ENCODE measurements at regions not wholly inside any gene's neighbourhood (a gene's known extent, or its start where the extent isn't known, plus 50 kb on each side); places are given as distances from the start of the nearest gene placed in this dataset.

GRCh38 chr10:59586407-59586891 lies 123.2 kb downstream of the SLC16A9 start:
- Histone ChIP-seq H3K36me3 (ENCODE audit: control insufficient read depth, insufficient read depth, low read length) (no peaks in the 10 kb centered on the region), H3K23ac (ENCODE audit: low read length) (no peak overlapping the region), H3K4ac (ENCODE audit: low read depth, low read length) (no peak overlapping the region), H3K4me3 (ENCODE audit: low read length) (no peak overlapping the region), H2BK120ac (ENCODE audit: low read depth, low read length) (no peak overlapping the region), H3K79me1 (ENCODE audit: low read length) (no peaks in the 10 kb centered on the region), H3K27ac (ENCODE audit: low read depth, low read length) (no peak overlapping the region), H3K27me3 (ENCODE audit: insufficient read depth, low read length, poor library complexity) (no peaks in the 10 kb centered on the region), H3K18ac (ENCODE audit: low read length) (no peak overlapping the region), H3K4me1 (ENCODE audit: control insufficient read depth, low read depth, low read length) (no peaks in the 10 kb centered on the region), H4K5ac (ENCODE audit: low read length) (no peak overlapping the region), H3K79me2 (ENCODE audit: control insufficient read depth, insufficient read depth, low read length) (no peaks in the 10 kb centered on the region), H2BK5ac (ENCODE audit: low read length) (no peak overlapping the region), H3K4me2 (ENCODE audit: low read length) (no peak overlapping the region), H4K8ac (ENCODE audit: low read depth, low read length) (no peak overlapping the region), H2AK5ac (ENCODE audit: low read length) (no peak overlapping the region), H3K56ac (ENCODE audit: low read length) (no peak overlapping the region), H3K9ac (ENCODE audit: low read length) (no peak overlapping the region), H2BK15ac (replicated peaks; ENCODE audit: low read depth) (no peak overlapping the region)
- peak; percentile 58 for DNase-seq
- WGBS (ENCODE audit: extremely low coverage, insufficient coverage, low lambda C conversion rate): no CpG with 5 or more reads among the region's 2 CpGs

- Histone ChIP-seq H3K4me2 (ENCODE audit: low read length) (no peak overlapping the region), H3K79me2 (ENCODE audit: control insufficient read depth, insufficient read depth, low read length) (no peaks in the 10 kb centered on the region), H3K27me3 (ENCODE audit: insufficient read depth, low read length, poor library complexity) (no peaks in the 10 kb centered on the region), H2BK120ac (ENCODE audit: low read depth, low read length) (no peak overlapping the region), H3K4me1 (ENCODE audit: control insufficient read depth, low read depth, low read length) (no peaks in the 10 kb centered on the region), H3K23ac (ENCODE audit: low read length) (no peak overlapping the region), H2BK5ac (ENCODE audit: low read length) (no peak overlapping the region), H4K8ac (ENCODE audit: low read depth, low read length) (no peak overlapping the region), H3K79me1 (ENCODE audit: low read length) (no peaks in the 10 kb centered on the region), H3K4me3 (ENCODE audit: low read length) (no peak overlapping the region), H3K18ac (ENCODE audit: low read length) (no peak overlapping the region), H3K9ac (ENCODE audit: low read length) (no peak overlapping the region), H2BK15ac (replicated peaks; ENCODE audit: low read depth) (no peak overlapping the region), H3K4ac (ENCODE audit: low read depth, low read length) (no peak overlapping the region), H2AK5ac (ENCODE audit: low read length) (no peak overlapping the region), H3K36me3 (ENCODE audit: control insufficient read depth, insufficient read depth, low read length) (no peaks in the 10 kb centered on the region), H4K5ac (ENCODE audit: low read length) (no peak overlapping the region), H3K56ac (ENCODE audit: low read length) (no peak overlapping the region), H3K27ac (ENCODE audit: low read depth, low read length) (no peak overlapping the region)
- DNase-seq: no peak
- no CpG with 5 or more reads among the region's 4 CpGs for WGBS (ENCODE audit: extremely low coverage, insufficient coverage, low lambda C conversion rate)
Measured at GRCh38 chr10:59585046-59585700, 124.5 kb downstream of the SLC16A9 start.

GRCh38 chr10:59582780-59583179 lies 126.9 kb downstream of the SLC16A9 start:
- H3K4me2 ChIP-seq (ENCODE audit: low read length): no peak overlapping the region
- no peaks in the 10 kb centered on the region for H3K4me1 ChIP-seq (ENCODE audit: control insufficient read depth, low read depth, low read length)
- H4K5ac ChIP-seq (ENCODE audit: low read length): no peak overlapping the region
- H3K36me3 ChIP-seq (ENCODE audit: control insufficient read depth, insufficient read depth, low read length): no peaks in the 10 kb centered on the region
- no peak overlapping the region for H2BK15ac ChIP-seq (replicated peaks; ENCODE audit: low read depth)
- no peak overlapping the region for H2AK5ac ChIP-seq (ENCODE audit: low read length)
- no peak overlapping the region for H4K8ac ChIP-seq (ENCODE audit: low read depth, low read length)
- WGBS (ENCODE audit: extremely low coverage, insufficient coverage, low lambda C conversion rate): no CpG with 5 or more reads among the region's 3 CpGs
- H2BK5ac ChIP-seq (ENCODE audit: low read length): no peak overlapping the region
- H2BK120ac ChIP-seq (ENCODE audit: low read depth, low read length): no peak overlapping the region
- no peak overlapping the region for H3K4me3 ChIP-seq (ENCODE audit: low read length)
- no peak overlapping the region for H3K18ac ChIP-seq (ENCODE audit: low read length)
- H3K79me2 ChIP-seq (ENCODE audit: control insufficient read depth, insufficient read depth, low read length): no peaks in the 10 kb centered on the region
- no peak overlapping the region for H3K56ac ChIP-seq (ENCODE audit: low read length)
- no peak overlapping the region for H3K23ac ChIP-seq (ENCODE audit: low read length)
- no peak for DNase-seq
- H3K27ac ChIP-seq (ENCODE audit: low read depth, low read length): no peak overlapping the region
- no peak overlapping the region for H3K9ac ChIP-seq (ENCODE audit: low read length)
- H3K27me3 ChIP-seq (ENCODE audit: insufficient read depth, low read length, poor library complexity): no peaks in the 10 kb centered on the region
- no peaks in the 10 kb centered on the region for H3K79me1 ChIP-seq (ENCODE audit: low read length)
- no peak overlapping the region for H3K4ac ChIP-seq (ENCODE audit: low read depth, low read length)

GRCh38 chr10:59582058-59582457 lies 127.6 kb downstream of the SLC16A9 start:
- H3K4me2 ChIP-seq (ENCODE audit: low read length): no peak overlapping the region

GRCh38 chr10:59580026-59580863 lies 129.4 kb downstream of the SLC16A9 start:
- Histone ChIP-seq H3K18ac (ENCODE audit: low read length) (no peak overlapping the region), H3K4ac (ENCODE audit: low read depth, low read length) (no peak overlapping the region), H3K4me1 (ENCODE audit: control insufficient read depth, low read depth, low read length) (peaks cover 2% of the 10 kb centered on the region), H4K5ac (ENCODE audit: low read length) (no peak overlapping the region), H3K27me3 (ENCODE audit: insufficient read depth, low read length, poor library complexity) (no peaks in the 10 kb centered on the region), H3K23ac (ENCODE audit: low read length) (no peak overlapping the region), H3K9ac (ENCODE audit: low read length) (no peak overlapping the region), H3K4me3 (ENCODE audit: low read length) (no peak overlapping the region), H3K56ac (ENCODE audit: low read length) (no peak overlapping the region), H3K79me1 (ENCODE audit: low read length) (no peaks in the 10 kb centered on the region), H3K36me3 (ENCODE audit: control insufficient read depth, insufficient read depth, low read length) (no peaks in the 10 kb centered on the region), H2BK15ac (replicated peaks; ENCODE audit: low read depth) (no peak overlapping the region), H2BK120ac (ENCODE audit: low read depth, low read length) (no peak overlapping the region), H4K8ac (ENCODE audit: low read depth, low read length) (no peak overlapping the region), H3K4me2 (ENCODE audit: low read length) (no peak overlapping the region), H2BK5ac (ENCODE audit: low read length) (no peak overlapping the region), H2AK5ac (ENCODE audit: low read length) (no peak overlapping the region), H3K27ac (ENCODE audit: low read depth, low read length) (no peak overlapping the region), H3K79me2 (ENCODE audit: control insufficient read depth, insufficient read depth, low read length) (no peaks in the 10 kb centered on the region)
- peak; percentile 45 for DNase-seq
- WGBS (ENCODE audit: extremely low coverage, insufficient coverage, low lambda C conversion rate): 100% methylated on average over 1 of the region's 3 CpGs

More at GRCh38 chr10:59582058-59582457, 127.6 kb downstream of the SLC16A9 start:
- H2AK5ac ChIP-seq (ENCODE audit: low read length): no peak overlapping the region
- DNase-seq: no peak
- H3K18ac ChIP-seq (ENCODE audit: low read length): no peak overlapping the region
- H2BK5ac ChIP-seq (ENCODE audit: low read length): no peak overlapping the region
- no peak overlapping the region for H2BK120ac ChIP-seq (ENCODE audit: low read depth, low read length)
- H2BK15ac ChIP-seq (replicated peaks; ENCODE audit: low read depth): no peak overlapping the region
- no peak overlapping the region for H3K4me3 ChIP-seq (ENCODE audit: low read length)
- H3K4me1 ChIP-seq (ENCODE audit: control insufficient read depth, low read depth, low read length): no peaks in the 10 kb centered on the region
- H3K23ac ChIP-seq (ENCODE audit: low read length): no peak overlapping the region
- H3K27ac ChIP-seq (ENCODE audit: low read depth, low read length): no peak overlapping the region
- no peak overlapping the region for H4K8ac ChIP-seq (ENCODE audit: low read depth, low read length)
- no peaks in the 10 kb centered on the region for H3K27me3 ChIP-seq (ENCODE audit: insufficient read depth, low read length, poor library complexity)
- no peak overlapping the region for H3K9ac ChIP-seq (ENCODE audit: low read length)
- no peaks in the 10 kb centered on the region for H3K79me1 ChIP-seq (ENCODE audit: low read length)
- no peaks in the 10 kb centered on the region for H3K36me3 ChIP-seq (ENCODE audit: control insufficient read depth, insufficient read depth, low read length)
- H3K79me2 ChIP-seq (ENCODE audit: control insufficient read depth, insufficient read depth, low read length): no peaks in the 10 kb centered on the region
- no peak overlapping the region for H3K4ac ChIP-seq (ENCODE audit: low read depth, low read length)
- H3K56ac ChIP-seq (ENCODE audit: low read length): no peak overlapping the region
- H4K5ac ChIP-seq (ENCODE audit: low read length): no peak overlapping the region
- WGBS (ENCODE audit: extremely low coverage, insufficient coverage, low lambda C conversion rate): no CpG with 5 or more reads among the region's 3 CpGs

All from mesendoderm (in vitro differentiated cells).